G401 (cell line): ENCODE measurements at regions not wholly inside any gene's neighbourhood (a gene's known extent, or its start where the extent isn't known, plus 50 kb on each side); places are given as distances from the start of the nearest gene placed in this dataset.
"Not testable (repeated sequence)": the region's sequence is repeated elsewhere in the genome, so short reads cannot be mapped to it uniquely, and the experiment has no call there.

Experiments
- DNase-seq: peaks from one replicate; pipeline ENCODE4 v3.0.0-alpha.2; 2015; ENCODE audit warnings: low spot score
- in situ Hi-C: cut with HindIII; loops from 2 replicates; pipeline ENCODE4 v1.10.0; 2016; ENCODE audit warnings: low sequenced_read_pairs, mixed read lengths

- in situ Hi-C loops: no loop called here
- DNase-seq: no peak
Observed at GRCh38 chr2:121136323-121136722, 148.7 kb downstream of the TFCP2L1 start.

GRCh38 chr2:121137571-121137970 is 147.4 kb downstream of the TFCP2L1 start:
- in situ Hi-C loops: no loop called here
- DNase-seq: no peak

- in situ Hi-C loops: no loop called here
- no peak for DNase-seq
Observed at GRCh38 chr2:121140734-121141133, 144.3 kb downstream of the TFCP2L1 start.

GRCh38 chr2:121142452-121142851 is 142.6 kb downstream of the TFCP2L1 start:
- DNase-seq: no peak
- in situ Hi-C loops: no loop called here

- no peak for DNase-seq
- in situ Hi-C loops: no loop called here
Observed at GRCh38 chr2:121144111-121144510, 140.9 kb downstream of the TFCP2L1 start.

- DNase-seq: no peak
- in situ Hi-C loops: no loop called here
Observed at GRCh38 chr2:121146630-121147029, 138.4 kb downstream of the TFCP2L1 start.

GRCh38 chr2:121147766-121148165 is 137.2 kb downstream of the TFCP2L1 start:
- in situ Hi-C loops: no loop called here

GRCh38 chr2:121148481-121148880 is 136.5 kb downstream of the TFCP2L1 start:
- DNase-seq: no peak
- in situ Hi-C loops: no loop called here

More at GRCh38 chr2:121147766-121148165, 137.2 kb downstream of the TFCP2L1 start:
- DNase-seq: no peak

- in situ Hi-C loops: no loop called here
- DNase-seq: no peak
Observed at GRCh38 chr2:121149384-121149783, 135.6 kb downstream of the TFCP2L1 start.

- in situ Hi-C loops: no loop called here
- DNase-seq: no peak
Observed at GRCh38 chr2:121150126-121150525, 134.9 kb downstream of the TFCP2L1 start.

- in situ Hi-C loops: no loop called here
- DNase-seq: no peak
Observed at GRCh38 chr2:121150713-121151112, 134.3 kb downstream of the TFCP2L1 start.

- in situ Hi-C loops: no loop called here
- DNase-seq: no peak
Observed at GRCh38 chr2:121151311-121152109, 133.5 kb downstream of the TFCP2L1 start.

GRCh38 chr2:121152861-121153260 is 132.1 kb downstream of the TFCP2L1 start:
- in situ Hi-C loops: no loop called here
- no peak for DNase-seq

- in situ Hi-C loops: no loop called here
- no peak for DNase-seq
Observed at GRCh38 chr2:121153516-121153915, 131.5 kb downstream of the TFCP2L1 start.

- in situ Hi-C loops: no loop called here
Observed at GRCh38 chr2:121155502-121156056, 129.4 kb downstream of the TFCP2L1 start.

GRCh38 chr2:121157481-121157880 is 127.5 kb downstream of the TFCP2L1 start:
- DNase-seq, in situ Hi-C loops: not testable (repeated sequence)

More at GRCh38 chr2:121155502-121156056, 129.4 kb downstream of the TFCP2L1 start:
- DNase-seq: no peak

- in situ Hi-C loops: no loop called here
- DNase-seq: no peak
Observed at GRCh38 chr2:121159291-121160071, 125.5 kb downstream of the TFCP2L1 start.

- in situ Hi-C loops: no loop called here
- no peak for DNase-seq
Observed at GRCh38 chr2:121160366-121160765, 124.6 kb downstream of the TFCP2L1 start.

- DNase-seq: no peak
- in situ Hi-C loops: no loop called here
Observed at GRCh38 chr2:121161272-121161671, 123.7 kb downstream of the TFCP2L1 start.

GRCh38 chr2:121162893-121163292 is 122.1 kb downstream of the TFCP2L1 start:
- in situ Hi-C loops: no loop called here
- DNase-seq: no peak
